HCT116 (cell line): ENCODE measurements at regions not wholly inside any gene's neighbourhood (a gene's known extent, or its start where the extent isn't known, plus 50 kb on each side); places are given as distances from the start of the nearest gene placed in this dataset.

ENCODE experiments used
- ATAC-seq: fragments of 200-7000 bp; cut with Tn5 transposase; 2 replicates; pipeline ENCODE4 v1.9.1; 2020; ENCODE audit warnings: mild to moderate bottlenecking, moderate library complexity
- BruUV-seq: library from RNA; stranded (reverse); fragments of 400-500 nt; replicated peaks from 2 replicates; lab custom pipeline; 2021; lab: Mats Ljungman, UMichigan
- CTCF ChIA-PET: fragments of 300-600 bp; sonication (Branson Sonifier 250); formaldehyde crosslinking; loops from one replicate; lab custom pipeline; 2021; ENCODE audit warnings: antibody characterized with exemption; lab: Charles Lee
- POLR2A ChIA-PET: fragments of 300-600, 350-600 bp; sonication (Branson Sonifier 250); formaldehyde crosslinking; loops from one replicate; lab custom pipeline; 2021; ENCODE audit warnings: antibody characterized with exemption; lab: Charles Lee
- RAD21 ChIA-PET, 2 experiments: fragments of 300-600 bp; sonication (Branson Sonifier 250); formaldehyde crosslinking; loops; one replicate each; lab custom pipeline; 2023; ENCODE audit warnings: low total read pairs in 2 of 2; ENCODE audit not compliant: uncharacterized antibody in 2 of 2, unreplicated experiment in 2 of 2, low non-redundant PET in 1 of 2; lab: Charles Lee
- DNase-seq: peaks from one replicate; pipeline ENCODE4 v3.0.0-alpha.2; 2010; ENCODE audit warnings: low read depth, low spot score
- H2AFZ ChIP-seq: fragments of 200-600 bp; shearing (Covaris generic), sonication (generic); 2 replicates; pipeline ENCODE4 v1.6.1; 2017; ENCODE audit warnings: low read depth, mixed run types, mixed read lengths, antibody characterized with exemption, low read length; ENCODE audit not compliant: poor library complexity, severe bottlenecking
- H3K27ac ChIP-seq: 2 replicates; pipeline ENCODE4 v1.5.1; 2012; ENCODE audit warnings: low read depth, low read length
- H3K27me3 ChIP-seq: fragments of 200-600 bp; sonication (generic); 2 replicates; pipeline ENCODE4 v1.6.1; 2016; ENCODE audit warnings: mixed run types, low read length, mixed read lengths; ENCODE audit not compliant: insufficient read depth
- H3K36me3 ChIP-seq, 2 experiments: fragments of 200-500 bp in 1 of 2; fragments of 200-600 bp in 1 of 2; sonication (Bioruptor generic) in 1 of 2; sonication (generic) in 1 of 2; 2 replicates each; pipeline versions ENCODE4 v1.5.1 to v1.6.1; 2014 to 2016; ENCODE audit warnings: low read length in 2 of 2, inconsistent platforms in 1 of 2, mixed read lengths in 1 of 2, mixed run types in 1 of 2; ENCODE audit not compliant: insufficient read depth in 2 of 2, control insufficient read depth in 1 of 2
- H3K4me1 ChIP-seq, 2 experiments: fragments of 200-600 bp in 1 of 2; sonication (generic) in 1 of 2; 2 replicates each; pipeline versions ENCODE4 v1.5.1 to v1.6.1; 2012 to 2017; ENCODE audit warnings: low read length in 2 of 2, inconsistent platforms in 1 of 2, mild to moderate bottlenecking in 1 of 2, mixed read lengths in 1 of 2, mixed run types in 1 of 2, moderate library complexity in 1 of 2; ENCODE audit not compliant: insufficient read depth in 2 of 2, control insufficient read depth in 1 of 2
- H3K4me2 ChIP-seq: fragments of 200-600 bp; sonication (generic); 2 replicates; pipeline ENCODE4 v1.6.1; 2017; ENCODE audit warnings: mixed run types, low read length, mixed read lengths
- H3K4me3 ChIP-seq, 2 experiments: fragments of 200-600 bp in 1 of 2; sonication (generic) in 1 of 2; replicated peaks in 1 of 2; 2 replicates each; pipeline ENCODE4 v1.5.1; 2011 to 2016; ENCODE audit warnings: low read length in 2 of 2, control low read depth in 1 of 2, low read depth in 1 of 2, mild to moderate bottlenecking in 1 of 2, mixed read lengths in 1 of 2, mixed run types in 1 of 2
- H3K79me2 ChIP-seq: fragments of 200-600 bp; sonication (generic); 2 replicates; pipeline ENCODE4 v1.6.1; 2017; ENCODE audit warnings: mild to moderate bottlenecking, mixed run types, low read length, moderate library complexity, mixed read lengths; ENCODE audit not compliant: insufficient read depth
- H3K9ac ChIP-seq: fragments of 200-600 bp; sonication (generic); 2 replicates; pipeline ENCODE4 v1.6.1; 2016; ENCODE audit warnings: low read length, mixed read lengths
- H3K9me2 ChIP-seq: fragments of 200-600 bp; sonication (generic), shearing (Covaris generic); 2 replicates; pipeline ENCODE4 v1.6.1; 2017; ENCODE audit warnings: mixed run types, mild to moderate bottlenecking, moderate library complexity; ENCODE audit not compliant: insufficient read depth
- H3K9me3 ChIP-seq, 2 experiments: fragments of 200-500 bp in 1 of 2; fragments of 200-600 bp in 1 of 2; sonication (Bioruptor generic) in 1 of 2; sonication (generic) in 1 of 2; 2 replicates each; pipeline ENCODE4 v1.6.1; 2014 to 2017; ENCODE audit warnings: low read length in 2 of 2, mixed read lengths in 2 of 2, inconsistent platforms in 1 of 2, low read depth in 1 of 2, mild to moderate bottlenecking in 1 of 2, mixed run types in 1 of 2, moderate library complexity in 1 of 2; ENCODE audit not compliant: control insufficient read depth in 1 of 2, insufficient read depth in 1 of 2
- H4K20me1 ChIP-seq: fragments of 200-600 bp; sonication (generic), shearing (Covaris generic); 2 replicates; pipeline ENCODE4 v1.6.1; 2017; ENCODE audit warnings: mixed run types, mild to moderate bottlenecking, moderate library complexity; ENCODE audit not compliant: insufficient read depth
- CBX3 ChIP-seq: IDR thresholded peaks from 2 replicates; pipeline ENCODE4 v1.6.1; 2012; ENCODE audit warnings: low read depth
- CEBPB ChIP-seq: IDR thresholded peaks from 2 replicates; pipeline ENCODE4 v1.6.1; 2012; ENCODE audit warnings: low read depth
- ELF1 ChIP-seq: IDR thresholded peaks from 2 replicates; pipeline ENCODE4 v1.6.1; 2012; ENCODE audit warnings: low read depth, borderline replicate concordance
- EZH2 ChIP-seq: fragments of 200-600 bp; sonication (generic); IDR thresholded peaks from 2 replicates; pipeline ENCODE4 v1.6.1; 2017; ENCODE audit warnings: antibody characterized with exemption, mixed run types
- POLR2AphosphoS5 ChIP-seq: IDR thresholded peaks from 2 replicates; pipeline ENCODE4 v1.6.1; 2011; ENCODE audit warnings: mild to moderate bottlenecking, low read depth, low read length, moderate library complexity
- RAD21 ChIP-seq: IDR thresholded peaks from 2 replicates; pipeline ENCODE4 v1.6.1; 2012; ENCODE audit warnings: low read depth, mild to moderate bottlenecking
- REST ChIP-seq: IDR thresholded peaks from 2 replicates; pipeline ENCODE4 v1.6.1; 2012; ENCODE audit warnings: low read depth
- SIN3A ChIP-seq: IDR thresholded peaks from 2 replicates; pipeline ENCODE4 v1.6.1; 2012; ENCODE audit warnings: low read depth
- SP1 ChIP-seq: IDR thresholded peaks from 2 replicates; pipeline ENCODE4 v1.6.1; 2012; ENCODE audit warnings: low read depth
- SRF ChIP-seq: IDR thresholded peaks from 2 replicates; pipeline ENCODE4 v1.6.1; 2012; ENCODE audit warnings: low read depth
- TCF7L2 ChIP-seq: IDR thresholded peaks from 2 replicates; pipeline ENCODE4 v1.7.0; 2011; ENCODE audit warnings: borderline replicate concordance, inconsistent platforms; ENCODE audit not compliant: insufficient read depth, insufficient read length; ENCODE audit errors: extremely low read depth
- YY1 ChIP-seq: IDR thresholded peaks from 2 replicates; pipeline ENCODE4 v1.6.1; 2011; ENCODE audit warnings: low read length, low read depth, moderate library complexity, mild to moderate bottlenecking; ENCODE audit not compliant: insufficient replicate concordance; ENCODE audit errors: extremely low read depth
- ZFX ChIP-seq: fragments of 450-650 bp; IDR thresholded peaks from 2 replicates; pipeline ENCODE4 v1.6.1; 2017
- ZNF274 ChIP-seq: fragments of 200-500 bp; sonication (Bioruptor generic); IDR thresholded peaks from 2 replicates; pipeline ENCODE4 v1.6.1; 2014; ENCODE audit warnings: mild to moderate bottlenecking, low read depth, low read length, inconsistent platforms
- intact Hi-C: fragments of 100-400 bp; cut with micrococcal nuclease; formaldehyde crosslinking; loops from 2 replicates; pipeline ENCODE4 v1.10.0; 2022
- TF ChIP-seq, protein P1 (sequence below): IDR thresholded peaks from 2 replicates; pipeline ENCODE4 v1.6.1; 2012

DNA sequence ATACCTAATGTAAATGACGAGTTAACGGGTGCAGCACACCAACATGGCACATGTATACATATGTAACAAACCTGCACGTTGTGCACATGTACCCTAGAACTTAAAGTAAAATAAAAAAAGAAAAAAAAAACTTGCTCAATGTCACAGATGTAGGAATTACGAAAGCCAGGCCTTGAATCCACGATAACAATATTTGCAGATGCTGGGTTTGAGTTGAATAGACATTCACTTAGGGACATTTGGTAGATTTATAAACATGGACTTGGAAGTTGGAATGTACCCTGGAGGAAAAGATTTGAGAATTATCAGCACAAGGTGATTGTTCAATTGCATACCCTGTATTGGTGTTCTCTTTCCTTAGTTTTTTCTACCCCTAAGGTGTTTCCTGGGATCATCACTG, 260.2 kb upstream of the PEX5L start:
- H3K27me3 ChIP-seq, result 0 out of 2 replicates have a peak, but pooled peaks cover 4% of the 10 kb centered on the region
- intact Hi-C loops, result no loop called here
- no peak overlapping the region for H3K9ac ChIP-seq
- H3K27ac ChIP-seq, result no peak overlapping the region
- no peak overlapping the region for H3K4me2 ChIP-seq
- H3K36me3 ChIP-seq, result no peaks in the 10 kb centered on the region
- ChIA-PET POLR2A (no interaction called here), CTCF (no interaction called here)
- no TSS peak for BruUV-seq
- no peaks in the 10 kb centered on the region for H4K20me1 ChIP-seq
- no peaks in the 10 kb centered on the region for H3K4me1 ChIP-seq
- no peak overlapping the region for H2AFZ ChIP-seq
- no peaks in the 10 kb centered on the region for H3K79me2 ChIP-seq
- no peak overlapping the region for H3K4me3 ChIP-seq
- no peaks in the 10 kb centered on the region for H3K9me3 ChIP-seq
- TF ChIP-seq REST (no peak), SRF (no peak)
- TF ChIP-seq, all 23 proteins: peak for 0
- RAD21 ChIA-PET, result no interaction called here
- ATAC-seq, result no peak
- no peaks in the 10 kb centered on the region for H3K9me2 ChIP-seq
- no peak for DNase-seq

GRCh38 chr3:180306155-180306554, 269.4 kb upstream of the PEX5L start:
- Histone ChIP-seq H3K9me2 (no peaks in the 10 kb centered on the region), H4K20me1 (no peaks in the 10 kb centered on the region), H3K79me2 (no peaks in the 10 kb centered on the region), H3K36me3 (no peaks in the 10 kb centered on the region), H3K4me2 (no peak overlapping the region), H3K9ac (no peak overlapping the region), H3K4me1 (no peaks in the 10 kb centered on the region), H3K27me3 (peaks cover 4% of the 10 kb centered on the region), H3K4me3 (no peak overlapping the region), H3K27ac (no peak overlapping the region), H2AFZ (no peak overlapping the region), H3K9me3 (no peaks in the 10 kb centered on the region)
- ChIA-PET RAD21 (no interaction called here), CTCF (no interaction called here), POLR2A (no interaction called here)
- ATAC-seq (no peak), DNase-seq (no peak)
- BruUV-seq, result no TSS peak
- intact Hi-C loops, result no loop called here
- TF ChIP-seq TCF7L2 (no peak), RAD21 (no peak), SIN3A (no peak), ZNF274 (no peak), SRF (no peak), ELF1 (no peak), ZFX (no peak), EZH2 (no peak), CBX3 (no peak), POLR2AphosphoS5 (no peak), YY1 (no peak), CEBPB (no peak), REST (no peak), SP1 (no peak)
- TF ChIP-seq, protein P1, sequence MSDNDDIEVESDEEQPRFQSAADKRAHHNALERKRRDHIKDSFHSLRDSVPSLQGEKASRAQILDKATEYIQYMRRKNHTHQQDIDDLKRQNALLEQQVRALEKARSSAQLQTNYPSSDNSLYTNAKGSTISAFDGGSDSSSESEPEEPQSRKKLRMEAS, result no peak
